Parathyroid adenoma (tissue), 2 donors: ENCODE measurements at regions not wholly inside any gene's neighbourhood (a gene's known extent, or its start where the extent isn't known, plus 50 kb on each side); places are given as distances from the start of the nearest gene placed in this dataset.

Experiments
- H2AFZ ChIP-seq: fragments of 300-600 bp; sonication (generic); one replicate; pipeline ENCODE4 v1.7.0; 2017; ENCODE audit warnings: antibody characterized with exemption, mild to moderate bottlenecking
- H3K27ac ChIP-seq: fragments of 300-600 bp; sonication (generic); one replicate; pipeline ENCODE4 v1.7.0; 2017
- H3K27me3 ChIP-seq: fragments of 300-600 bp; sonication (generic); one replicate; pipeline ENCODE4 v1.7.0; 2017; ENCODE audit warnings: low read length; ENCODE audit not compliant: control insufficient read depth, insufficient read depth
- H3K36me3 ChIP-seq: fragments of 300-600 bp; sonication (generic); one replicate; pipeline ENCODE4 v1.7.0; 2017; ENCODE audit warnings: low read length; ENCODE audit not compliant: control insufficient read depth, insufficient read depth
- H3K4me1 ChIP-seq: fragments of 300-600 bp; sonication (generic); one replicate; pipeline ENCODE4 v1.7.0; 2017; ENCODE audit warnings: control low read depth
- H3K4me2 ChIP-seq: fragments of 300-600 bp; sonication (generic); one replicate; pipeline ENCODE4 v1.7.0; 2017; ENCODE audit warnings: low read length
- H3K4me3 ChIP-seq: fragments of 300-600 bp; sonication (generic); one replicate; pipeline ENCODE4 v1.7.0; 2017; ENCODE audit warnings: low read depth, low read length
- H3K79me2 ChIP-seq: fragments of 300-600 bp; sonication (generic); one replicate; pipeline ENCODE4 v1.7.0; 2017; ENCODE audit warnings: control low read depth
- H3K9ac ChIP-seq: fragments of 300-600 bp; sonication (generic); one replicate; pipeline ENCODE4 v1.7.0; 2017; ENCODE audit warnings: mild to moderate bottlenecking
- H3K9me3 ChIP-seq: fragments of 300-600 bp; sonication (generic); one replicate; pipeline ENCODE4 v1.7.0; 2017; ENCODE audit warnings: low read length; ENCODE audit not compliant: control insufficient read depth
- CTCF ChIP-seq: fragments of 300-600 bp; sonication (generic); IDR thresholded peaks from one replicate; pipeline ENCODE4 v1.7.0; 2017; ENCODE audit warnings: antibody characterized with exemption, mild to moderate bottlenecking
- donor health status: primary hyperparathyroidism.

GRCh38 chr20:4088766-4089165 lies 59.9 kb upstream of the SMOX start:
- H3K9ac ChIP-seq = no peak overlapping the region
- no peak overlapping the region for H2AFZ ChIP-seq
- H3K27ac ChIP-seq = no peak overlapping the region
- H3K4me1 ChIP-seq = peaks cover 4% of the 10 kb centered on the region
- no peaks in the 10 kb centered on the region for H3K9me3 ChIP-seq
- H3K79me2 ChIP-seq = no peaks in the 10 kb centered on the region
- no peaks in the 10 kb centered on the region for H3K36me3 ChIP-seq
- no peak overlapping the region for H3K4me3 ChIP-seq
- TF ChIP-seq CTCF = no peak
- no peak overlapping the region for H3K4me2 ChIP-seq
- no peaks in the 10 kb centered on the region for H3K27me3 ChIP-seq

GRCh38 chr20:4087923-4088322 lies 60.7 kb upstream of the SMOX start:
- no peak overlapping the region for H3K9ac ChIP-seq
- H3K27me3 ChIP-seq = no peaks in the 10 kb centered on the region
- H3K4me1 ChIP-seq = peaks cover 4% of the 10 kb centered on the region
- H3K27ac ChIP-seq = no peak overlapping the region
- H3K79me2 ChIP-seq = no peaks in the 10 kb centered on the region
- no peak for TF ChIP-seq CTCF
- H3K36me3 ChIP-seq = no peaks in the 10 kb centered on the region
- no peaks in the 10 kb centered on the region for H3K9me3 ChIP-seq
- no peak overlapping the region for H3K4me2 ChIP-seq
- no peak overlapping the region for H2AFZ ChIP-seq
- H3K4me3 ChIP-seq = no peak overlapping the region

GRCh38 chr20:4086771-4087687 lies 61.6 kb upstream of the SMOX start:
- Histone ChIP-seq H3K4me3 (no peak overlapping the region), H2AFZ (no peak overlapping the region), H3K9me3 (no peaks in the 10 kb centered on the region), H3K27me3 (no peaks in the 10 kb centered on the region), H3K4me1 (peaks cover 4% of the 10 kb centered on the region), H3K27ac (no peak overlapping the region), H3K4me2 (no peak overlapping the region), H3K9ac (no peak overlapping the region), H3K36me3 (no peaks in the 10 kb centered on the region), H3K79me2 (no peaks in the 10 kb centered on the region)
- TF ChIP-seq CTCF = no peak

- H3K9ac ChIP-seq = no peak overlapping the region
Measured at GRCh38 chr20:4084721-4085120, 63.9 kb upstream of the SMOX start.

More at GRCh38 chr20:4084721-4085120, 63.9 kb upstream of the SMOX start:
- TF ChIP-seq CTCF = no peak
- Histone ChIP-seq H3K79me2 (no peaks in the 10 kb centered on the region), H3K4me1 (peaks cover 4% of the 10 kb centered on the region), H3K9me3 (no peaks in the 10 kb centered on the region), H3K27me3 (no peaks in the 10 kb centered on the region), H3K4me3 (no peak overlapping the region), H3K4me2 (no peak overlapping the region), H3K36me3 (no peaks in the 10 kb centered on the region), H2AFZ (no peak overlapping the region), H3K27ac (no peak overlapping the region)
